NCI-H2227 (cell line): ENCODE measurements at regions not wholly inside any gene's neighbourhood (a gene's known extent, or its start where the extent isn't known, plus 50 kb on each side); places are given as distances from the start of the nearest gene placed in this dataset.

Source experiments
- DNase-seq: peaks from one replicate; lab custom pipeline; 2025; ENCODE audit not compliant: unreplicated experiment; lab: John Stamatoyannopoulos, UW

- no peak for DNase-seq
Measured at GRCh38 chr3:144287001-144287400, 315.4 kb downstream of the DIPK2A start.

GRCh38 chr3:144289057-144289456, 317.4 kb downstream of the DIPK2A start:
- no peak for DNase-seq

GRCh38 chr3:144294659-144295538, 323.3 kb downstream of the DIPK2A start:
- DNase-seq = no peak

GRCh38 chr3:144295613-144296012, 324.0 kb downstream of the DIPK2A start:
- DNase-seq = no peak

- no peak for DNase-seq
Measured at GRCh38 chr3:144296808-144297207, 325.2 kb downstream of the DIPK2A start.

GRCh38 chr3:144301863-144302262, 330.2 kb downstream of the DIPK2A start:
- DNase-seq = no peak

GRCh38 chr3:144307951-144308350, 336.3 kb downstream of the DIPK2A start:
- DNase-seq = no peak

- DNase-seq = no peak
Measured at GRCh38 chr3:144308396-144308795, 336.8 kb downstream of the DIPK2A start.

GRCh38 chr3:144312702-144313101, 341.1 kb downstream of the DIPK2A start:
- DNase-seq = no peak

- DNase-seq = no peak
Measured at GRCh38 chr3:144314946-144315345, 343.3 kb downstream of the DIPK2A start.

- DNase-seq = no peak
Measured at GRCh38 chr3:144317961-144318360, 346.3 kb downstream of the DIPK2A start.

GRCh38 chr3:144324076-144324475, 352.5 kb downstream of the DIPK2A start:
- no peak for DNase-seq

- no peak for DNase-seq
Measured at GRCh38 chr3:144332868-144333267, 361.2 kb downstream of the DIPK2A start.

- DNase-seq = peak; percentile 8
Measured at GRCh38 chr3:144341471-144341870, 369.8 kb downstream of the DIPK2A start.

- DNase-seq = no peak
Measured at GRCh38 chr3:144343343-144343742, 371.7 kb downstream of the DIPK2A start.

GRCh38 chr3:144343777-144344176, 372.2 kb downstream of the DIPK2A start:
- DNase-seq = no peak

- no peak for DNase-seq
Measured at GRCh38 chr3:144344925-144345548, 373.4 kb downstream of the DIPK2A start.

GRCh38 chr3:144350125-144350524, 378.5 kb downstream of the DIPK2A start:
- DNase-seq = peak; percentile 34

- no peak for DNase-seq
Measured at GRCh38 chr3:144351011-144351410, 379.4 kb downstream of the DIPK2A start.

GRCh38 chr3:144351773-144352365, 380.2 kb downstream of the DIPK2A start:
- no peak for DNase-seq

- no peak for DNase-seq
Measured at GRCh38 chr3:144358191-144358590, 386.6 kb downstream of the DIPK2A start.

GRCh38 chr3:144361002-144361401, 389.4 kb downstream of the DIPK2A start:
- no peak for DNase-seq
